ENCODE measurements at regions not wholly inside any gene's neighbourhood (a gene's known extent, or its start where the extent isn't known, plus 50 kb on each side); places are given as distances from the start of the nearest gene placed in this dataset.
"Not testable (repeated sequence)": the region's sequence is repeated elsewhere in the genome, so short reads cannot be mapped to it uniquely, and the experiment has no call there.

DNA sequence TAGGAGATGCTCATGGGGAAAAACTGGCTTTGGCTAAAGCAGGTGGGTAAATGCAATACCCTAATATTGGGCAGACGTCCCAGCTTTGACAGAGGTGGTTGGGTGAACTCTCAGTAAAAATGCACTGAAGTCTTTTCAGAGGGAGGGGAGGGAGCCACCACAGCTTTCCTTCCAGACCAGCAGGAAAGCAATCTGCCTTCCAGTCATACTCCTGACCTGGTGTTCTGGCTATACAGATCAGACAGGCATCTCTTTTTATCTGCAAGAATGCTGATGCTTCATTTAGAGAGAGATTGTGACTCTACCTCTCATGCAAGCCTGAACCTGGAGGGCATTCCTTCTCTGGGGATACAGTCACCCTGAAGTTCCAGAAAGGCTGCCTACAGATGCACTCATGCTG lies 52.6 kb upstream of the ICA1 start:
- DNase-seq = no peak

DNA sequence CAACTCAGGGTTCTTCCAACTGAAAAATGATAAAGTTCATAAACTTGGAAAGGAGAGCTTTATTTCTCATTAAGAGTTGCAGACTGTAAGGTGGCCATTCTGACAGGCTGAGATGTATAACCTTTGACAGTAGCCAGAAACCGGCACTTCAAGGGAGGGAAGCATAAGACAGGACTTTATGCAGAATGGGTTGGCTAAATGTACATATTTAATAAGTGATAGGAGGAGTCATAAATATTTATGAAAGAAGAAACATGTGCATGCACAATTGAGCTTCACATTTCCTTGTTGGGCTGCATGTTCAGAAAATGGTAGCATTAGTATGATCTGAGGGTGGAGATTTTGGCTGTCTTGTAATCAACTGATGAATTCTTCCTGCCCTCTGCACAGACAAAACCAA lies 57.1 kb upstream of the ICA1 start:
- DNase-seq = no peak

DNA sequence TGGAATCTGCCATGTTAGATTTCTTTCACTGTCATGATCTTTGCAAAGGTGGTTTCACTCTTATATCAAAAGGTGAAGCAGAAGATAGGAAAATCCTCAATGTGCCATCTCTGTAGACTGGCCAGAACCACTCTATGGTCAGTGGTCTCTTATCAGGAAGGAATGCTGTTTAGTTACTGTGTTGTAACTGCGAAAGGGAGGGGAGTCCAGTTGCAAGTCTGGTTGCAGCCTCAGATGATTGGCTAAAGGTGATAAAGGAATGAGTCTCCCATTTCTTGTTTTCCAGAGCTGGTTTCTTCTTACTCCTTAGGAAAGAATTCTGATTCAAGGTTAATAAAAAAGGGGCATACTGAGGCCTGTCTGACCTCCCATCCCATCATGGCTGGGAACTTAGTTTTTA lies 58.2 kb upstream of the ICA1 start:
- DNase-seq = no peak

DNA sequence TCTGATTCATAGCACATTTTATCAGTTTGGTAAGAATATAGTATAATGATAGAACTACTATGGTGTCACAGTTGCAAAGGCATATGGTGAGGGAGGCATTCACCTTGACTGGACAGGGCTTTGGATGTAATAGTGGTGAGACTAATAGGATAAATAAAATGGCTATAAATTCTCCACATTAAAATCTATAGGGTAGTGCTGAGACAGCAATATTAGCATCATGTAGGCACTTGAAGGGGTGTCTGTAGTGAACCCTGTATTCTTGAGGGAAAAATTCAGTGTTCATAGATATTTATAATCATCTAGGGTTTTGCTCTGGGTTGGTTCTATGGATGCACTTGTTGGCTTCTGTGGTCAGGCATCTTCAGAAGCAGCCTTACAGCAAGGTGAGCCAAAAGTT lies 59.3 kb upstream of the ICA1 start:
- no peak for DNase-seq

DNA sequence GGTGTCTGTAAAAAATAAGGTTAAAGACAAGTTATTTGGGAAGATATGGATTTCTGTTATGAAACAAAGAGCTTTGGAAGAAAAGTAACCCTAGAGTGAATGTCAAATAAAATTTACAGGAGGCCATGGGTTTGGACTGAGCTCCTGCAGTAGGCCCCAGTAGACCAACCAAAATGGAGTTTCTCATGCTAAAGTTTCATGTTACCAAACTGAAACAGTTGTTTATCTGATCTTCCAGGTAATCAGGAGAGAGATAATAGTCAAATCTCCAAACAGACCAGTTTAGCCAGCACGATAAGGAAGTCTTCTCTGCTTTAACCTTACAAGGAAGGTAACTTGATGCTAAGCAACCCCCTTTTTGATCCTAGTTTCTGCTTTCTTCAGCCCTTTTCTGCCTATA lies 60.7 kb upstream of the ICA1 start:
- DNase-seq = no peak

DNA sequence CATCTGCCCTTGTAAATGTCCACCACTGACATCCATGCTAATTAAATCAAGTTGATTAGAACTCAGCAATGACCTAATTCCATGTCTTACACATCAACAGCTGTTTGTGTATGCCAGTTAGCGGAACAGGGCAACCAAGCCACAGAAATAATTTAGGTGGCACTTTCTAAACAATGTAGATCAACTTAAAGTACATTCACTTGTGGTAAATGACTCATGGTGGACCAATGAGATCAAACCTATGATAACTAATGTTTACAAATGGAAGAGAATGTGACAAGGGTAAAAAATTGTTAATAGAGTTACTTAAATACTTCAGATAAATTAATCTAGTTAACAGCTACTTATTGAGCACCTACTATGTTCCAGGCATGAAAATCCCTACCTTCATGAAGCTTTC lies 63.1 kb upstream of the ICA1 start:
- no peak for DNase-seq

DNA sequence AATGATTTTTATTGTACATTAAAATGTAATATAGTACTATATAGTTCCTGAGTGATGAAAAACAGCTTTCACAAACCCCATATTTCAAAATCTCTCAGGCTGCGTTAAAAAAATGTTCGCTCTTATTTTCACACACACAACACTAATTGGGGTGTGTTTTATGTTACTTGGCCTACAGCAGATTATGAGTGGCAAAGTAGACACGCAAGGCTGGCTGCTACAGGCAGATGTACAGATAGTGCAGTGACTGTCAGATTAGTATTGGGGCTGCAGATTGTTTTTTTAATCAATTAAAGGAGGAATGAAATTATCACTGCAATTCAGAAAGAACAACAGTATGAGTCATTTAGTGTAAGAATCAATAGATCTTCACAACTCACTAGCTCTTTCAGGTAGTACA lies 65.2 kb upstream of the ICA1 start:
- no peak for DNase-seq

DNA sequence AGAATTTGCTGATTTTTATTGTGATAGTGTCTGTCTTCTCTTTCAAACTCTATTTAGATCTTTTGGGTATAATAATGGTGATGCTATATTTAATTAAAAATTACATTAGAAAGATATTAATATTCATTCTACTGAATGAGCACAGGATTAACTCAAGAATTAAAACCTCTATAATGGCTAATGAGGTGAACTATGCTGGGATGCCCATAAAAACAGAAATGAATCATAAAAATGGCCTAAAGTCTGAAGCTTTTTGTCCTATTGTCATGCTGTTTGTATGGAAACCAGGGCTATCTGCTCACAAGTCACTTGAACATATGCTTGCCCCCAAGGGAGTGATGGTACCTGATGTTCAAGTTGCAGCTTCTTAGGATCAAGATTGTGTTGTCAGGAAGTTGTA lies 76.2 kb upstream of the ICA1 start:
- DNase-seq = no peak

DNA sequence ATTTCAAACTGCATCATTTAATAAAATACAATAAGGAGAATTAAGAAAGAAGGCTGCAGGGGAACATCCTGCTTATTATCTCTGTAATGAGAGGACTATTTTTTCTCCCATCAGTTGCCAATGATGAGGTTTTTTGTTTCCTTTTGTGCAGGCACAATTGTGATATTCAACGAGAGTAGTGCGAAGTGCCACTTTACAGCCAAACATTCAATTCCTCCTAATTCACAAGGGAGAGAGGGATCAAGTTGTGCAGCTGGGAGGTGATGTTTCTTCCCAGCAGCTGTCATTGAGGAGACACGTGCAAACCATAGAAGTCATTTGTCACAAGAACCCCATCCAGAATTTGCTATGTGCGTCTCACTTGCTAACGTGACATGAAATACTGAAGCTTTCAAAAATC lies 81.6 kb upstream of the ICA1 start:
- DNase-seq = no peak

DNA sequence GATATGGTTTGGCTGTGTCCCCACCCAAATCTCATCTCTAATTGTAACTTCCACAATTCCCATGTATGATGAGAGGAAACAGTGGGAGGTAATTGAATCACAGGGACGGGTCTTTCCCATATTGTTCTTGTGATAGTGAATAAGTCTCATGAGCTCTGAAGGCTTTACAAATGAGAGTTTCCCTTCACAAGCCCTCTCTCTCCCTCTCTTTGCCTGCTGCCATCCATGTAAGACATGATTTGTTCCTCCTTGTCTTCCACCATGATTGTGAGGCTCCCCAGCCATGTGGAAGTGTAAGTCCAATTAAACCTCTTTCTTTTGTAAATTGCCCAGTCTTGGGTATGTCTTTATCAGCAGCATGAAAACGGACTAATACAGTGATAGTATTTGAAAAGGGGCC lies 85.4 kb upstream of the ICA1 start:
- DNase-seq = not testable (repeated sequence)

DNA sequence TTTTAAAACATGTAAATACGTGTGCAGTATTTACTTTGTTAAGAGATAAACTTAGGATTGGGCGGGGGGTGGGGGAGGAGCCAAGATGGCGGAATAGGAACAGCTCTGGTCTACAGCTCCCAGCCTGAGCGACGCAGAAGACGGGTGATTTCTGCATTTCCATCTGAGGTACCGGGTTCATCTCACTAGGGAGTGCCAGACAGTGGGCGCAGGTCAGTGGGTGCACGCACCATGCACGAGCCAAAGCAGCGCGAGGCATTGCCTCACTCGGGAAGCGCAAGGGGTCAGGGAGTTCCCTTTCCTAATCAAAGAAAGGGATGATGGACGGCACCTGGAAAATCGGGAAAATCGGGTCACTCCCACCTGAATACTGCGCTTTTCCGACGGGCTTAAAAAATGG lies 81.8 kb upstream of the NXPH1 start:
- DNase-seq = peak; percentile 59

DNA sequence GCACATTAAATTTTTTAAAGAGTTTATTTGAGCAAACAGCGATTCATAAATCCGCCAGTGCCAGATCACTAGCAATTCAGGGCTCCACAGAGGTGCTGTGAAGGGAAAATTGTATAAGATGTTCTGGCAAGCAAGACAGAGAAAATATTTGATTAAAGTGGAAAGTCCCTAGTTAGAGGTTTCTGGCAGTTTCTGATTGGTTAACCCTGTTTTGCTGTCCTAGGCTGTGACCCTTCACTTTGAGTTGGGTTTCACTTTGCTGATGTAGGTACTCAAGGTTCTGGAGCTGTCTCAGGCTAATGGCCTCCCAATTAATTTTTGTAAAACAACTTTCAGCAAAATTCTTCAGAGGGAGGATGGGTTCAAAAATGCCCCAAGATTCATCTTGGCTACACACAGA lies 79.4 kb upstream of the NXPH1 start:
- no peak for DNase-seq

DNA sequence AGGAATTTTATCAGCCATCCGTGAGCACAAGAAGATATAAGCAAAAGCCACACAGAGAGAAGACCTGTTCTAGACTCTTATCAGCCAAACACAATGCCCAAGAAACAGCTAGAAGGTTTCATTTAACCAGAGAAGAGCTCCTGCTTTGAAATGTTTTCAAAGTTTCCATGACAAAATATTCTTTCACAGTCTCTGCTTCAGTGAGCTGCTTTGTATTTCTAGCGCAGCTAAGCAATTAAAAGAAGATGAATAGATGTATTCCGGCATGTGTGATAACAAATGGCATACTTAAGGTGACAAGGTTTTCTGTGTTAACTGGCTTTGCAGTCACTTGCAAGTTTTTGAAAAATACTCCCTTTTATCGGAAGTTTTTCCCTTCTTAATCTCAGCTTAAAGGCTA lies 78.9 kb upstream of the NXPH1 start:
- DNase-seq = no peak

DNA sequence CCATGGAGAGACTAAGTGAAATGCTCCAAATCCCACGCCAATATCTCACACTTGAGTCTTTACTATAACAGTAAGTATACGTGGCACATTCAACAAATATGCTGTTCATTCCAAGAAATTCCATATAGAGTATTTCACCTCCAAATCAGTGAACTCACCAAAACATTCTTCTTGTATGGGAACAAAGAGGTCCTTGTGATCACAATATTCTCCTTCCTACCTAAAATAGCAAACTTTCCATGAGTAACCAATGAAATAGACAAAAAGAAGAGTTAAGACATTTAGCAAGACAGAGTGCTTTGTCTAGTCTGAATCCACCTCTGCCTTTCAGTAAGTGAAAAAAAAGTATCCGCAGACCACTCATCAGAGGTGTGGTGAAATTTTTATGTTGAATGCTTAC lies 77.3 kb upstream of the NXPH1 start:
- DNase-seq = no peak

DNA sequence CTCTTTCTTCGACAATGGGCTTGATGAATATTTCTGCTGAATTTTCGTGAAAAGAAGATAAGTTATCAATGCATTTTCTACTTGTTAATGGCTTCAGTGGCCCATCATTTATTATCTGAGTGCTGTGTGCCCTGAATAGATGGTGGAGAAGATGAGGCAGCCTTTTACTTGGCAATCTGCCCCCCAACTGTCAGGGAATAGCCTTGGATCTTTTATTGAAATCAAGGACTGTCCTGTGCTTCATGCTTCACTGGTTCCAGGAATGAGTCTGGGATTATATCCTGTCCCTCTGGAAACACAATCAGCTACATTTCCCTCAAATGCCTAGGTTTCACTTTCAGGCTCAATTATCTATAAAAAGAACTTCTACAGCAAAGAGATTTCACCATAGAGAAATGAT lies 75.9 kb upstream of the NXPH1 start:
- peak; percentile 9 for DNase-seq

DNA sequence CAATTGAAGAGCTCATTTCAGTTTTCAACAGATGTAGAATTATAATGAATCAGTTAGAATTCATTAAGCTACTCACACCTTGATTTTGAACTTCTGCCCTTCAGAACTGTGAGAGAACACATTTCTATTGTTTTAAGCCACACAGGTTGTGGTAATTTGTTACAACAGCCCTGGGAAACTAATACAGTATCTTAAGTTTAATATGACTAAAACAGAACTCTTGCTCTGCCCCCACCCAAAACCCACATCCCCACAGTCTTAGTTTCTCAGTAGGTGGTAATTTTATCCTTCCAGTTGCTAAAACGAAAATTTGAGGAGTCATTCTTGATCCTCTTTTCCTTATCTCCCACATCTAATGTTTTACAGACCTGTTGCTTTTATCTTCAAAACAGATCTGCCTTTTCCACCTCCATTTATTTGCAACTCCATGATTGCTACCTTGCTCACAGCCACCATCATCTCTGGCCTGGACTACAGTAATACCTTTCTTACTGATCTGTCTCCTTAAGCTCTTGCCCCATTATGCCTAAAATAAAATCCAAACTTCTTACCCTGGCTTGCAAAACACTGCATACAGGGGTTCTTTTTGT lies 72.8 kb upstream of the NXPH1 start:
- DNase-seq = no peak

DNA sequence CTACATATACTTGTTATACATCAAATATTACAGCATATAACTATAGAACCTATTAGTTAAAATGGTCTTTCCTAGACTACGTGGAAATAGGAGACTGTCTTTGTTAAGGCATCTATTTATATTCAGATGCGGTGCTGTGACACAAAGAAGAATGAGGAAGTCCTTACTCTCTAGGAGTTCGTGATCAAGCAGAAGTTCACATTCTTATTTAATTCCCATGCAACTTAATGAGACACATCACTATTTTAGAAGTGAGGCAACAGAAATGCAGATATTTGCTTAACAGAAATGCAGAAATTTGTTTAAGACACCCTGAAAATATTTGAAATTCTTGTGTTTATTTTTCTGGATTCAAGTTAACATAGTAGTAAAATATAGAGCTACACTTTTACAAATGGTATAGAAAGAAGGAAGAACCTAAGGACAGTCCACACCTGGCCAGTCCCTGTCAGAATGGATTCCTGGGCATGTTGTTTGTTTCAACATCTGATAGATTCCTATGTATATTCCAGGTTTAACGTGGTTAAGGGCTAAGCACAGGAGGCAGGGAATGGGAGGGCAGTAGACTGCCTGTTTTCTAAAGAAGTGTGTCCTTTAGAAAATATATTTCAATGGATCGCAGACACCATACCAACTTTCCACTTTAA lies 70.6 kb upstream of the NXPH1 start:
- DNase-seq = no peak

DNA sequence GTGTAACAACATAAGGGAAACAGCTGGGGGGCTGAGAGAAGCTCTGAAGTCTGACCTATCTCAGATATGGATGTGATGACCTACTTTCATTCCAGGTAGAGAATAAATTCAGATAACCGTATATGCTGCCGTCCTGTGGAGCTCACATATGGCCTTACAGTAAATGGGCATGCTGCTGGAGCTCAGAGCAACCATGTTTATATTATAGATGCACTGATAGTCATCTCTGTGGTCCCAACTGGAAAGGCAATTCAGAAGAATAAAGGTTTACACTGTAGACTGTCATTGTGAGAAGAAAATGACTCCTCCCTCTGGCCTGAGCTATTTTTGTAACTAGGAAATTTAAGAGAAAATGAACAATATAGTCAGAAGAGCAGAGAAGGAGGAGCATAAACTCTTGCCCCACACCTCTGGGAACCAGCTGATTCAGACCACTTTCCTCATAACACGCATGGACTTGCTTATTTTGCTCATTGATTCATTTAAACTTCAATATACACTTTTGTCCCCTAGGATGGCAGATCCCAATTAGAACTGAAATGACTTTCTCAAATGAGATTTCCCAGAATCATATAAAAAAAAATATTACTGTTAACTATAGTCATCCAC lies 69.9 kb upstream of the NXPH1 start:
- DNase-seq = no peak

DNA sequence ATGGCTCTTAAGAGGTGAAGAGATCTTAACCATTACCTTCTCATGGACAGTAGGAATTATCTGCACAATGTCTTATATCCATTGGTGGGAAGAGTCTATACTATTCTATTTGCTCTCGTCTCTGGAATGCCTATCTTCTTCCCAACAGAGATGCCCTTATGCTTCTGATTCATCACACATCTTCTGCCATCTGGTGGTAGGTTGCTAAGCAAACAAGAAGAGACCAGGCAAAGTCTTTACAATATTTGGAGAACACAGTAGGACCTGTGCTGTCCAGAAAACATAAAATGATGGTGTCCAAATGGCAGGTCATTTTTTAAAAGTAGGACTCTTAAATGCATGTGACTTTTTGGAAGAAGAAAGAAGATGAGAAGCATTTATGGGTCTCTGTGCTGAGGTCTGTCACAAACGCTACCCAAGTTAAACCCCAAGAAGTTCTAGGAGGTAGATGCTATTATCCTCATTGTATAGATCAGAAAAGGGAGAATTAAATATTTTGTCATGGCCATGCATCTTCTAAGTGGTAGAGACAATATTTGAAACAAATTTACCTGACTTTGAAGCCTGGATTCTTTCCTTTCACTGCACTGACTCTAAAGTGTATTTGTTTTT lies 67.8 kb upstream of the NXPH1 start:
- peak; percentile 81 for DNase-seq

DNA sequence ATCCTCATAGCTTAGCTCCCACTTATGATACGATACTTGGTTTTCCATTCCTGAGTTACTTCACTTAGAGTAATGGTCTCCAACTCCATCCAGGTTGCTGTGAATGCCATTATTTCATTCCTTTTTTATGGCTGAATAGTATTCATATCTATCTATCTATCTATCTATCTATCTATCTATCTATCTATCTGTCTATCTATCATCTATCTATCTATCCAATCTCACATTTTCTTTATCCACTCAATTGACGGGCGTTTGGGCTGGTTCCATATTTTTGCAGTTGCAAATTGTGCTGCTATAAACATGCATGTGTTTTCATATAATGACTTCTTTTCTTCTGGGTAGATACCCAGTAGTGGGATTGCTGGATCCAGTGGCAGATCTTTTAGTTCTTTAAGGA lies 65.4 kb upstream of the NXPH1 start:
- DNase-seq = not testable (repeated sequence)

DNA sequence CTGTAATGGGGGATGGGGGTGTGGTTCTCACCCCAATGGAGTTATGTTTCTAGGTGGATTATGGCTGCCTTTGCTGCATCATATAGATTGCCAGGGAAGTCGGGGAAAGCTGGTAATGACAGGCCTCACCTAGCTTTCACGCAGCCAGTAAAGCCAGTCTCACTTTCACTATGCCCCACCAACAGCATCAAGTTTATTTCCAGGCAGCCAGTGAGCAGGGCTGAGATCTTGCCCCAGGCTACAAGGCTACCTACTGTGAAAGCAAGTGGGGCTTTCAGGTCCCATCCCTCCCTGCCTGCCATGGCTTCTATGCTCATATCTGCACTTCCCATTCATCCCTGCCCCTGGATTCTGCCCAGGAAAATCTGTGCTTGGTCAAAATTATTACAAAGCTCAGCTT lies 61.7 kb upstream of the NXPH1 start:
- DNase-seq = no peak

DNA sequence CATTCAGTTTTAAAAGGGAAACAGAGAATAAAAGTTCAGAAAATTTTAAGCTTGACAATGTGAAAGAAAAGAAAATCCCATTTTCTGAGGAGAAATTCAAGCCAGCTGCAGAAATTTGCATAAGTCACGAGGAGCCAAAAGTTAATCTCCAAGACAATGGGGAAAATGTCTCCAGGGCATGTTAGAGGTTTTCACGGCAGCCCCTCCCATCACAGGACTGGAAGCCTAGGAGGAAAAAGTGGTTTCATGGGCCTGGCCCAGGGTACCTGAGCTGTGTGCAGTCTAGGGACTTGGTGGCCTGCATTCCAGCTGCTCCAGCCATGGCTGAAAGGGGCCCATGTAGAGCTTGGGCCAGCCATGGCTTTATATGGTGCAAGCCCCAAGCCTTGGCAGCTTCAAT lies 59.6 kb upstream of the NXPH1 start:
- no peak for DNase-seq

DNA sequence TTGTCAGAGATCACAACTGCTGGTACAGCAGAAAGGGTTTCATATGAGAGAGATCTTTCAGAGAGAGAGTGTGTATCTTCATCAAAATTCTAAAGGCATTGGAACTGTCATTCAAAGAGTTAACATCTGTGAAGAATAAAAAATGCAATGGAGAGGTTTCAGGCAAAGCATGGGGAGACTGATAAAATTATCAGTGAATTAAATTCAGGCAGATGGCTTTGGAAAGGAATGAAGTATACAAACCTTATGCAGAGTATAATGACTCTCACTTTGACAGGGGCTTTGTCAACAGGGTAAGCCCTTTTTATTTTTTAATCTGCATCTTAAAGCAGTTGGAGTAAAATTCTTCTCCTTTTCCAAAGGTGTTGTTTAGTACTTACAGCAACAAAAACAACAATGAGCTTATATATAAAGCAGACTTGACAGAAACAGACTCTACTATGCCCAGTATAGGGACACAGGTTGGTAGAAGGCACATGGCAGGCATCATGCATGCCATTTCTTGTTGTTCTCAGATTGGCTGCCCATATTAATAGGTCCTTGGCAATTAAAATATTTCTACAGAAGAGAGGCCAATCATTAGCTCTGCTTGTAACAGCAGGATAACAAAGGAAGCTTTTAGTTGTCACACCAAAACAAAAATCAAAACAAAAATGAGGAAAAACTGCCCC lies 54.9 kb upstream of the NXPH1 start:
- no peak for DNase-seq

DNA sequence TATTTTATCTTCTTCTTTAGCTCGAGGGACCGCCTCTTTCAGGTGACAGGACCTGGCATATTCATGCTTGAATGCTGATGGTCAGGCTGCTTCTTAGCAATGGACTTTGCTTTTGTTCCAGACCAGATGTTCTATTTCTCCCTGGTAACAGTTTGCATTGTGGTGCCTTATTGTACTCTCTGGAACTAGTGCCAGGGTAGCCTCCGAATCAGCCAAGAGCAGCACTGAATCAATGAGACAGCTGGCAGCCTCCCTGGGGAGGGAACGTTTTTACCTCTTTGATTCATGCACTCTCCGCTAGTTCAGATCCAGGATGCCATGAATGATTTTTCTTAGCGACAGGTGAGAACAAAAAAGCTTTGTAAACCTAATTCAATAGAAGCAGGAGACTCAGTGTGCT lies 54.1 kb upstream of the NXPH1 start:
- no peak for DNase-seq

All from DMS53 (cell line).